ENCODE measurements at regions not wholly inside any gene's neighbourhood (a gene's known extent, or its start where the extent isn't known, plus 50 kb on each side); places are given as distances from the start of the nearest gene placed in this dataset.

DNA sequence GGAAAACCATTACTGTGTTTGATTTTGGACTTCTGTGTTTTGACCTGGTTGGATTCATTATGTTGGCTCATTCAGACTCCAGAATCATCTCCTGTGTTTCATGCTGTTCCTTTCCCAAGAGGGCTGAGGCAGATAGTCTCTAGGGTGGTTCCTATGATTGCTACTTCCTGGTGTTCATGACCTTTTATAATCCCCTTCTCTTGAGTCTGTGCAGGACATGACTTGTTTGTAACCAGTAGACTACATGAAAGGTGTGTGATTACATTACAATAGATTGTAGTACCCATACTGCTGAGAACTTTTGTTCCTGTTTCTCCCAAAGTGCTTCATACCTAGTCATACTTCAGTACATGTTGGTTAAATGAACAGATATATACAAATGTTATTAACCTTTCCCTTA is 700.6 kb downstream of the METTL15 start:
- no peak for TF ChIP-seq TAF1 (IDR thresholded peaks at IDR 0.05; ENCODE audit: low read depth)
- TF ChIP-seq, protein P1, sequence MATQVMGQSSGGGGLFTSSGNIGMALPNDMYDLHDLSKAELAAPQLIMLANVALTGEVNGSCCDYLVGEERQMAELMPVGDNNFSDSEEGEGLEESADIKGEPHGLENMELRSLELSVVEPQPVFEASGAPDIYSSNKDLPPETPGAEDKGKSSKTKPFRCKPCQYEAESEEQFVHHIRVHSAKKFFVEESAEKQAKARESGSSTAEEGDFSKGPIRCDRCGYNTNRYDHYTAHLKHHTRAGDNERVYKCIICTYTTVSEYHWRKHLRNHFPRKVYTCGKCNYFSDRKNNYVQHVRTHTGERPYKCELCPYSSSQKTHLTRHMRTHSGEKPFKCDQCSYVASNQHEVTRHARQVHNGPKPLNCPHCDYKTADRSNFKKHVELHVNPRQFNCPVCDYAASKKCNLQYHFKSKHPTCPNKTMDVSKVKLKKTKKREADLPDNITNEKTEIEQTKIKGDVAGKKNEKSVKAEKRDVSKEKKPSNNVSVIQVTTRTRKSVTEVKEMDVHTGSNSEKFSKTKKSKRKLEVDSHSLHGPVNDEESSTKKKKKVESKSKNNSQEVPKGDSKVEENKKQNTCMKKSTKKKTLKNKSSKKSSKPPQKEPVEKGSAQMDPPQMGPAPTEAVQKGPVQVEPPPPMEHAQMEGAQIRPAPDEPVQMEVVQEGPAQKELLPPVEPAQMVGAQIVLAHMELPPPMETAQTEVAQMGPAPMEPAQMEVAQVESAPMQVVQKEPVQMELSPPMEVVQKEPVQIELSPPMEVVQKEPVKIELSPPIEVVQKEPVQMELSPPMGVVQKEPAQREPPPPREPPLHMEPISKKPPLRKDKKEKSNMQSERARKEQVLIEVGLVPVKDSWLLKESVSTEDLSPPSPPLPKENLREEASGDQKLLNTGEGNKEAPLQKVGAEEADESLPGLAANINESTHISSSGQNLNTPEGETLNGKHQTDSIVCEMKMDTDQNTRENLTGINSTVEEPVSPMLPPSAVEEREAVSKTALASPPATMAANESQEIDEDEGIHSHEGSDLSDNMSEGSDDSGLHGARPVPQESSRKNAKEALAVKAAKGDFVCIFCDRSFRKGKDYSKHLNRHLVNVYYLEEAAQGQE (IDR thresholded peaks at IDR 0.05; ENCODE audit: low read depth): no peak
- no peak for TF ChIP-seq EP300 (IDR thresholded peaks at IDR 0.05; ENCODE audit: borderline replicate concordance)
- TF ChIP-seq, protein P2, sequence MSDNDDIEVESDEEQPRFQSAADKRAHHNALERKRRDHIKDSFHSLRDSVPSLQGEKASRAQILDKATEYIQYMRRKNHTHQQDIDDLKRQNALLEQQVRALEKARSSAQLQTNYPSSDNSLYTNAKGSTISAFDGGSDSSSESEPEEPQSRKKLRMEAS (IDR thresholded peaks at IDR 0.05): no peak
- TF ChIP-seq YY1 (IDR thresholded peaks at IDR 0.05; ENCODE audit: low read depth): no peak

All from Ishikawa (cell line).